Mesenchymal stem cell (in vitro differentiated cells and primary cell): ENCODE measurements at regions not wholly inside any gene's neighbourhood (a gene's known extent, or its start where the extent isn't known, plus 50 kb on each side); places are given as distances from the start of the nearest gene placed in this dataset.

Source experiments
- DNase-seq: peaks from one replicate; pipeline ENCODE4 v3.0.0-alpha.2; 2013
- H2AFZ ChIP-seq: one replicate; pipeline ENCODE4 v1.6.1; 2013; ENCODE audit warnings: low read depth, mild to moderate bottlenecking, control low read depth, inconsistent platforms, low read length, moderate library complexity
- H2AK5ac ChIP-seq: 2 replicates; pipeline ENCODE4 v1.6.1; 2013; ENCODE audit warnings: low read length, moderate library complexity, mild to moderate bottlenecking, inconsistent platforms; ENCODE audit not compliant: severe bottlenecking
- H2BK120ac ChIP-seq: one replicate; pipeline ENCODE4 v1.6.1; 2013; ENCODE audit warnings: low read depth, mild to moderate bottlenecking, inconsistent platforms, low read length, moderate library complexity
- H2BK12ac ChIP-seq, 2 experiments: one replicate each; pipeline ENCODE4 v1.6.1; 2013; ENCODE audit warnings: inconsistent platforms in 2 of 2, low read length in 2 of 2, mild to moderate bottlenecking in 2 of 2, moderate library complexity in 2 of 2, control low read depth in 1 of 2
- H2BK15ac ChIP-seq: one replicate; pipeline ENCODE4 v1.6.1; 2013; ENCODE audit warnings: mild to moderate bottlenecking, low read depth, inconsistent platforms; ENCODE audit not compliant: poor library complexity, severe bottlenecking
- H2BK5ac ChIP-seq: 2 replicates; pipeline ENCODE4 v1.6.1; 2013; ENCODE audit warnings: low read depth, mild to moderate bottlenecking, low read length, control low read depth, inconsistent platforms; ENCODE audit not compliant: poor library complexity, severe bottlenecking
- H3K14ac ChIP-seq, 2 experiments: one replicate each; pipeline ENCODE4 v1.6.1; 2013; ENCODE audit warnings: inconsistent platforms in 2 of 2, low read length in 2 of 2, control low read depth in 1 of 2, mild to moderate bottlenecking in 1 of 2, moderate library complexity in 1 of 2
- H3K18ac ChIP-seq, 2 experiments: one replicate each; pipeline ENCODE4 v1.6.1; 2013; ENCODE audit warnings: inconsistent platforms in 2 of 2, low read length in 2 of 2, control low read depth in 1 of 2, low read depth in 1 of 2, mild to moderate bottlenecking in 1 of 2
- H3K23ac ChIP-seq, 2 experiments: one replicate each; pipeline ENCODE4 v1.6.1; 2013; ENCODE audit warnings: inconsistent platforms in 2 of 2, low read length in 2 of 2, mild to moderate bottlenecking in 2 of 2, moderate library complexity in 2 of 2, control low read depth in 1 of 2
- H3K27ac ChIP-seq: 2 replicates; pipeline ENCODE4 v1.5.1; 2013; ENCODE audit warnings: mild to moderate bottlenecking, moderate library complexity, low read length, control low read depth, inconsistent platforms; ENCODE audit not compliant: poor library complexity, severe bottlenecking
- H3K27me3 ChIP-seq, 2 experiments: 2 replicates each; pipeline versions ENCODE4 v1.6.1 to v1.7.0; 2013; ENCODE audit warnings: low read length in 2 of 2, mild to moderate bottlenecking in 2 of 2, moderate library complexity in 2 of 2, control low read depth in 1 of 2, inconsistent platforms in 1 of 2; ENCODE audit not compliant: control insufficient read depth in 1 of 2, insufficient read depth in 1 of 2
- H3K36me3 ChIP-seq, 2 experiments: 2 replicates each; pipeline versions ENCODE4 v1.6.1 to v1.7.0; 2013; ENCODE audit warnings: low read length in 2 of 2, control low read depth in 1 of 2, inconsistent platforms in 1 of 2, low read depth in 1 of 2, mild to moderate bottlenecking in 1 of 2; ENCODE audit not compliant: insufficient read depth in 2 of 2, control insufficient read depth in 1 of 2
- H3K4ac ChIP-seq, 2 experiments: one replicate each; pipeline ENCODE4 v1.6.1; 2013; ENCODE audit warnings: inconsistent platforms in 2 of 2, low read length in 2 of 2, mild to moderate bottlenecking in 2 of 2, moderate library complexity in 2 of 2, control low read depth in 1 of 2, low read depth in 1 of 2
- H3K4me1 ChIP-seq: 2 replicates; pipeline ENCODE4 v1.6.1; 2013; ENCODE audit warnings: low read depth, low read length, control low read depth; ENCODE audit not compliant: control insufficient read depth, insufficient read depth
- H3K4me2 ChIP-seq: 2 replicates; pipeline ENCODE4 v1.6.1; 2013; ENCODE audit warnings: low read length, mild to moderate bottlenecking, inconsistent platforms; ENCODE audit not compliant: poor library complexity, severe bottlenecking
- H3K4me3 ChIP-seq, 2 experiments: 2 replicates each; pipeline versions ENCODE4 v1.5.1 to v1.7.0; 2013; ENCODE audit warnings: low read length in 2 of 2, mild to moderate bottlenecking in 2 of 2, control low read depth in 1 of 2, low read depth in 1 of 2; ENCODE audit not compliant: insufficient read depth in 1 of 2
- H3K79me1 ChIP-seq: replicated peaks from 2 replicates; pipeline ENCODE4 v1.6.1; 2013; ENCODE audit warnings: mild to moderate bottlenecking, control low read depth, low read length, inconsistent platforms; ENCODE audit not compliant: poor library complexity, severe bottlenecking
- H3K9ac ChIP-seq: 2 replicates; pipeline ENCODE4 v1.7.0; 2013; ENCODE audit warnings: mild to moderate bottlenecking, low read length, moderate library complexity
- H3K9me3 ChIP-seq: 2 replicates; pipeline ENCODE4 v1.7.0; 2013; ENCODE audit warnings: mild to moderate bottlenecking, low read length; ENCODE audit not compliant: control insufficient read depth
- H4K8ac ChIP-seq: one replicate; pipeline ENCODE4 v1.6.1; 2013; ENCODE audit warnings: inconsistent platforms, mild to moderate bottlenecking, low read length, moderate library complexity
- H4K91ac ChIP-seq: one replicate; pipeline ENCODE4 v1.6.1; 2013; ENCODE audit warnings: mild to moderate bottlenecking, low read length, inconsistent platforms
- WGBS: methylation state at CpG from one replicate; pipeline ENCODE4 v1.1.7; 2013; ENCODE audit warnings: mixed read lengths; 5-methylcytosine and 5-hydroxymethylcytosine counted together

GRCh38 chr7:142535123-142535779 lies 214.0 kb upstream of the PRSS1 start:
- Histone ChIP-seq H3K36me3 (no peaks in the 10 kb centered on the region), H3K27me3 (peaks cover 0 to 7% of the 10 kb centered on the region in 2 experiments), H3K4me3 (no peak overlapping the region), H3K9ac (peak overlapping the region; percentile 6), H4K8ac (no peak overlapping the region), H3K4ac (no peak overlapping the region), H2BK5ac (no peak overlapping the region), H2BK120ac (no peak overlapping the region), H3K27ac (no peak overlapping the region), H4K91ac (no peak overlapping the region), H3K9me3 (no peaks in the 10 kb centered on the region), H3K18ac (no peak overlapping the region), H3K79me1 (no peaks in the 10 kb centered on the region), H2BK12ac (no peak overlapping the region), H3K23ac (no peak overlapping the region), H2BK15ac (no peak overlapping the region), H3K14ac (no peak overlapping the region), H2AFZ (peak overlapping the region; percentile 19), H3K4me2 (no peak overlapping the region), H3K4me1 (peaks cover 5% of the 10 kb centered on the region), H2AK5ac (no peak overlapping the region)
- DNase-seq, result peak; percentile 83
- 24% methylated on average over 7 of the region's 7 CpGs for WGBS

- no peak for DNase-seq
- Histone ChIP-seq H2BK15ac (no peak overlapping the region), H3K4me1 (peaks cover 5% of the 10 kb centered on the region), H3K79me1 (no peaks in the 10 kb centered on the region), H3K9me3 (no peaks in the 10 kb centered on the region), H3K27ac (no peak overlapping the region), H3K4me2 (no peak overlapping the region), H3K4ac (no peak overlapping the region), H2BK120ac (no peak overlapping the region), H2AK5ac (no peak overlapping the region), H3K14ac (no peak overlapping the region), H3K18ac (no peak overlapping the region), H3K9ac (no peak overlapping the region), H3K36me3 (no peaks in the 10 kb centered on the region), H2AFZ (no peak overlapping the region), H2BK12ac (no peak overlapping the region), H3K23ac (no peak overlapping the region), H4K8ac (no peak overlapping the region), H2BK5ac (no peak overlapping the region), H4K91ac (no peak overlapping the region), H3K27me3 (peaks cover 0 to 12% of the 10 kb centered on the region in 2 experiments), H3K4me3 (no peak overlapping the region)
Observed at GRCh38 chr7:142534726-142535122, 214.5 kb upstream of the PRSS1 start.

- H3K36me3 ChIP-seq, result no peaks in the 10 kb centered on the region
- peaks cover 0 to 20% of the 10 kb centered on the region in 2 experiments for H3K27me3 ChIP-seq
- H2BK15ac ChIP-seq, result no peak overlapping the region
- H3K14ac ChIP-seq, result no peak overlapping the region
- H3K9ac ChIP-seq, result no peak overlapping the region
- no peak overlapping the region for H3K23ac ChIP-seq
- no peak overlapping the region for H2BK120ac ChIP-seq
- no peak overlapping the region for H2BK5ac ChIP-seq
- no peak overlapping the region for H3K18ac ChIP-seq
- H2AK5ac ChIP-seq, result no peak overlapping the region
- H4K8ac ChIP-seq, result no peak overlapping the region
- no peaks in the 10 kb centered on the region for H3K9me3 ChIP-seq
- no peaks in the 10 kb centered on the region for H3K79me1 ChIP-seq
- H2AFZ ChIP-seq, result no peak overlapping the region
- H3K4me2 ChIP-seq, result no peak overlapping the region
- H3K27ac ChIP-seq, result no peak overlapping the region
- no peak overlapping the region for H2BK12ac ChIP-seq
- no peak overlapping the region for H3K4ac ChIP-seq
- H4K91ac ChIP-seq, result no peak overlapping the region
- H3K4me1 ChIP-seq, result peaks cover 3% of the 10 kb centered on the region
- no peak overlapping the region for H3K4me3 ChIP-seq
- WGBS, result 100% methylated on average over 1 of the region's 2 CpGs
- no peak for DNase-seq
Observed at GRCh38 chr7:142533920-142534319, 215.4 kb upstream of the PRSS1 start.

- no peak overlapping the region for H3K27ac ChIP-seq
- no peak overlapping the region for H2BK12ac ChIP-seq
- H2AFZ ChIP-seq, result no peak overlapping the region
- H4K8ac ChIP-seq, result no peak overlapping the region
- H3K4me3 ChIP-seq, result no peak overlapping the region
- H3K79me1 ChIP-seq, result no peaks in the 10 kb centered on the region
- peaks cover 3 to 58% of the 10 kb centered on the region in 2 experiments for H3K27me3 ChIP-seq
- no peaks in the 10 kb centered on the region for H3K9me3 ChIP-seq
- no peaks in the 10 kb centered on the region for H3K36me3 ChIP-seq
- DNase-seq, result no peak
- 92% methylated on average over 4 of the region's 4 CpGs for WGBS
- H3K14ac ChIP-seq, result peak overlapping the region in 1 of 2 experiments; percentile 65
- H2BK5ac ChIP-seq, result no peak overlapping the region
- H3K18ac ChIP-seq, result no peak overlapping the region
- H3K23ac ChIP-seq, result no peak overlapping the region
- no peak overlapping the region for H2BK120ac ChIP-seq
- H3K9ac ChIP-seq, result no peak overlapping the region
- no peak overlapping the region for H2BK15ac ChIP-seq
- H2AK5ac ChIP-seq, result no peak overlapping the region
- no peak overlapping the region for H3K4me2 ChIP-seq
- H4K91ac ChIP-seq, result no peak overlapping the region
- no peak overlapping the region for H3K4ac ChIP-seq
- H3K4me1 ChIP-seq, result no peaks in the 10 kb centered on the region
Observed at GRCh38 chr7:142529591-142529990, 219.7 kb upstream of the PRSS1 start.
